Liver (tissue), 8 donors: ENCODE measurements at regions not wholly inside any gene's neighbourhood (a gene's known extent, or its start where the extent isn't known, plus 50 kb on each side); places are given as distances from the start of the nearest gene placed in this dataset.

Source experiments
- DNase-seq: peaks from one replicate; pipeline ENCODE4 v3.0.0-alpha.2; 2017; ENCODE audit warnings: low spot score
- H3K27ac ChIP-seq, 2 donors: one replicate each; pipeline ENCODE4 v1.7.0; 2013; ENCODE audit warnings: inconsistent platforms in 2 of 2, low read length in 2 of 2, control low read depth in 1 of 2, low read depth in 1 of 2, mild to moderate bottlenecking in 1 of 2
- H3K27me3 ChIP-seq, 4 donors: one replicate each; pipeline versions ENCODE4 v1.6.1 to v1.7.0; 2013; ENCODE audit warnings: low read length in 3 of 4, inconsistent platforms in 1 of 4, mild to moderate bottlenecking in 1 of 4, moderate library complexity in 1 of 4; ENCODE audit not compliant: control insufficient read depth in 4 of 4, insufficient read depth in 4 of 4
- H3K36me3 ChIP-seq, 4 donors: one replicate each; pipeline versions ENCODE4 v1.6.1 to v1.7.0; 2013; ENCODE audit warnings: low read length in 3 of 4, mild to moderate bottlenecking in 3 of 4, low read depth in 1 of 4, moderate library complexity in 1 of 4; ENCODE audit not compliant: control insufficient read depth in 4 of 4, insufficient read depth in 3 of 4
- H3K4me1 ChIP-seq, 4 donors: one replicate each; pipeline versions ENCODE4 v1.6.1 to v1.7.0; 2013; ENCODE audit warnings: low read length in 3 of 4, mild to moderate bottlenecking in 3 of 4, moderate library complexity in 1 of 4; ENCODE audit not compliant: control insufficient read depth in 4 of 4, insufficient read depth in 4 of 4
- H3K4me3 ChIP-seq, 3 donors: one replicate each; pipeline versions ENCODE4 v1.6.1 to v1.7.0; 2013; ENCODE audit warnings: low read length in 3 of 3, control low read depth in 1 of 3, low read depth in 1 of 3, mild to moderate bottlenecking in 1 of 3
- H3K9ac ChIP-seq, 2 donors: one replicate each; pipeline ENCODE4 v1.7.0; 2013; ENCODE audit warnings: low read length in 2 of 2, mild to moderate bottlenecking in 2 of 2, moderate library complexity in 2 of 2, control low read depth in 1 of 2, low read depth in 1 of 2
- H3K9me3 ChIP-seq, 4 donors: one replicate each; pipeline versions ENCODE4 v1.6.1 to v1.7.0; 2013; ENCODE audit warnings: low read length in 3 of 4; ENCODE audit not compliant: control insufficient read depth in 4 of 4
- ATF3 ChIP-seq: IDR thresholded peaks from 2 replicates; pipeline ENCODE4 v1.6.1; 2016; ENCODE audit warnings: antibody characterized with exemption
- FOXA1 ChIP-seq: IDR thresholded peaks from 2 replicates; pipeline ENCODE4 v1.6.1; 2016; ENCODE audit warnings: antibody characterized with exemption
- FOXA2 ChIP-seq: IDR thresholded peaks from 2 replicates; pipeline ENCODE4 v1.6.1; 2016; ENCODE audit warnings: antibody characterized with exemption
- GABPA ChIP-seq, 2 donors: IDR thresholded peaks in 1 of 2; conservative IDR thresholded peaks in 1 of 2; 2 replicates each; pipeline ENCODE4 v1.6.1; 2016; ENCODE audit warnings: antibody characterized with exemption in 2 of 2, mild to moderate bottlenecking in 1 of 2, moderate library complexity in 1 of 2
- HNF4A ChIP-seq, 2 donors: conservative IDR thresholded peaks; 2 replicates each; pipeline ENCODE4 v1.6.1; 2016; ENCODE audit warnings: antibody characterized with exemption in 2 of 2, mild to moderate bottlenecking in 2 of 2
- HNF4G ChIP-seq: IDR thresholded peaks from 2 replicates; pipeline ENCODE4 v1.6.1; 2016; ENCODE audit warnings: antibody characterized with exemption
- JUND ChIP-seq, 2 donors: IDR thresholded peaks; 2 replicates each; pipeline ENCODE4 v1.6.1; 2016; ENCODE audit warnings: antibody characterized with exemption in 2 of 2
- NR2F2 ChIP-seq: IDR thresholded peaks from 2 replicates; pipeline ENCODE4 v1.6.1; 2016; ENCODE audit warnings: antibody characterized with exemption
- RAD21 ChIP-seq, 2 donors: IDR thresholded peaks; 2 replicates each; pipeline ENCODE4 v1.6.1; 2016; ENCODE audit warnings: antibody characterized with exemption in 2 of 2, mild to moderate bottlenecking in 2 of 2
- REST ChIP-seq: IDR thresholded peaks from 2 replicates; pipeline ENCODE4 v1.6.1; 2016; ENCODE audit warnings: antibody characterized with exemption, mild to moderate bottlenecking
- RXRA ChIP-seq, 2 donors: IDR thresholded peaks; 2 replicates each; pipeline ENCODE4 v1.6.1; 2017 to 2018; ENCODE audit warnings: antibody characterized with exemption in 2 of 2, mild to moderate bottlenecking in 1 of 2
- SP1 ChIP-seq: IDR thresholded peaks from 2 replicates; pipeline ENCODE4 v1.6.1; 2018; ENCODE audit warnings: antibody characterized with exemption, mild to moderate bottlenecking
- TAF1 ChIP-seq: conservative IDR thresholded peaks from 2 replicates; pipeline ENCODE4 v1.6.1; 2016; ENCODE audit warnings: antibody characterized with exemption, mild to moderate bottlenecking
- YY1 ChIP-seq: IDR thresholded peaks from 2 replicates; pipeline ENCODE4 v1.6.1; 2016; ENCODE audit warnings: antibody characterized with exemption, mild to moderate bottlenecking
- ZBTB33 ChIP-seq: IDR thresholded peaks from 2 replicates; pipeline ENCODE4 v1.6.1; 2016; ENCODE audit warnings: antibody characterized with exemption
- WGBS: extraction: QIAGEN DNeasy Blood & Tissue Kit; methylation state at CpG from one replicate; pipeline ENCODE4 v1.1.7; 2013; 5-methylcytosine and 5-hydroxymethylcytosine counted together
- TF ChIP-seq, protein P1 (sequence below): IDR thresholded peaks from 2 replicates; pipeline ENCODE4 v1.6.1; 2016; ENCODE audit warnings: antibody characterized with exemption
- TF ChIP-seq, protein P2 (sequence below): fragments of 150-350 bp; IDR thresholded peaks from 2 replicates; pipeline ENCODE4 v1.5.1; 2017; ENCODE audit warnings: improper control_type of control experiment, low read depth, low read length; ENCODE audit not compliant: missing input control
- donor health status: healthy.
- donor health status: healthy.
- donor health status: healthy.
- donor health status: healthy.
- donor health status: healthy.

- TF ChIP-seq ZBTB33, result no peak
- TF ChIP-seq ATF3, result no peak
- TF ChIP-seq YY1, result no peak
- no peak for TF ChIP-seq FOXA1
These were observed 83.5 kb upstream of the GREM2 start (continued) for GRCh38 chr1:240695416-240695815.

GRCh38 chr1:240693844-240694243 lies 81.9 kb upstream of the GREM2 start:
- H3K4me1 ChIP-seq, result peaks cover 0 to 8% (median 6%) of the 10 kb centered on the region in 4 donors
- H3K9ac ChIP-seq, result no peak overlapping the region
- DNase-seq, result no peak
- no peak overlapping the region for H3K27ac ChIP-seq
- H3K27me3 ChIP-seq, result no peaks in the 10 kb centered on the region
- H3K4me3 ChIP-seq, result no peak overlapping the region
- TF ChIP-seq, protein P1, sequence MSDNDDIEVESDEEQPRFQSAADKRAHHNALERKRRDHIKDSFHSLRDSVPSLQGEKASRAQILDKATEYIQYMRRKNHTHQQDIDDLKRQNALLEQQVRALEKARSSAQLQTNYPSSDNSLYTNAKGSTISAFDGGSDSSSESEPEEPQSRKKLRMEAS, result no peak
- TF ChIP-seq NR2F2 (no peak), ATF3 (no peak), HNF4A (conservative IDR thresholded peaks at IDR 0.05) (no peak), HNF4G (no peak), TAF1 (no peak)
- H3K9me3 ChIP-seq, result no peaks in the 10 kb centered on the region
- whole genome bisulfite sequencing, result 77% methylated on average over 3 of the region's 3 CpGs
- no peaks in the 10 kb centered on the region for H3K36me3 ChIP-seq

DNA sequence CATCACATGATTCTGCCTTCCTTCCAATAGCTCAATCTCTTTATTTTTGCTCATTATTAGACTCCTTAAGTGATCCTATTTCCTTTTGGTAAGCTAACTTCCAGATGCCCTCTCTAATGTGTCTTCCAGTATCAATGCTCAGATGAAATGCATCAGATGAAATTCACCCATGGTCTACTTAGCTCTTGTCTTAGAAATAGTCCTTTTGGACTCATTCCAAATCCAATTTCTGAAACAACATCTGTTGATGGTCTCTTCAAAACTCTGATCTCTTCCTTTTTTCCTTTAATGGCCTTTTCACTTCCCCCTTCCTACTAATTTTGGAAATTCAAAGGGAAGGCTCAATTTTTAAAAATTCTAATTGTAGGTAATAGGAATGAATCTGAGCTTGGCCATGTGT lies 81.1 kb upstream of the GREM2 start:
- Histone ChIP-seq H3K27me3 (no peaks in the 10 kb centered on the region), H3K9ac (no peak overlapping the region), H3K36me3 (no peaks in the 10 kb centered on the region), H3K9me3 (no peaks in the 10 kb centered on the region), H3K27ac (no peak overlapping the region), H3K4me3 (no peak overlapping the region), H3K4me1 (peaks cover 0 to 8% (median 6%) of the 10 kb centered on the region in 4 donors)
- no peak for DNase-seq
- TF ChIP-seq ZBTB33, result no peak
- TF ChIP-seq RXRA (IDR thresholded peaks at IDR 0.05), result no peak
- TF ChIP-seq TAF1, result no peak
- no peak for TF ChIP-seq NR2F2
- TF ChIP-seq SP1, result no peak
- TF ChIP-seq HNF4G, result no peak
- TF ChIP-seq FOXA2, result no peak
- TF ChIP-seq, protein P1, result no peak
- no peak for TF ChIP-seq YY1
- no peak for TF ChIP-seq GABPA (IDR thresholded peaks at IDR 0.05 in 1 of 2, conservative IDR thresholded peaks at IDR 0.05 in 1 of 2)
- no peak for TF ChIP-seq RAD21 (IDR thresholded peaks at IDR 0.05)
- no peak for TF ChIP-seq FOXA1
- TF ChIP-seq, protein P2, sequence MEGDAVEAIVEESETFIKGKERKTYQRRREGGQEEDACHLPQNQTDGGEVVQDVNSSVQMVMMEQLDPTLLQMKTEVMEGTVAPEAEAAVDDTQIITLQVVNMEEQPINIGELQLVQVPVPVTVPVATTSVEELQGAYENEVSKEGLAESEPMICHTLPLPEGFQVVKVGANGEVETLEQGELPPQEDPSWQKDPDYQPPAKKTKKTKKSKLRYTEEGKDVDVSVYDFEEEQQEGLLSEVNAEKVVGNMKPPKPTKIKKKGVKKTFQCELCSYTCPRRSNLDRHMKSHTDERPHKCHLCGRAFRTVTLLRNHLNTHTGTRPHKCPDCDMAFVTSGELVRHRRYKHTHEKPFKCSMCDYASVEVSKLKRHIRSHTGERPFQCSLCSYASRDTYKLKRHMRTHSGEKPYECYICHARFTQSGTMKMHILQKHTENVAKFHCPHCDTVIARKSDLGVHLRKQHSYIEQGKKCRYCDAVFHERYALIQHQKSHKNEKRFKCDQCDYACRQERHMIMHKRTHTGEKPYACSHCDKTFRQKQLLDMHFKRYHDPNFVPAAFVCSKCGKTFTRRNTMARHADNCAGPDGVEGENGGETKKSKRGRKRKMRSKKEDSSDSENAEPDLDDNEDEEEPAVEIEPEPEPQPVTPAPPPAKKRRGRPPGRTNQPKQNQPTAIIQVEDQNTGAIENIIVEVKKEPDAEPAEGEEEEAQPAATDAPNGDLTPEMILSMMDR, result no peak
- TF ChIP-seq REST, result no peak
- TF ChIP-seq JUND (IDR thresholded peaks at IDR 0.05), result no peak
